Panc1 (cell line): ENCODE measurements at regions not wholly inside any gene's neighbourhood (a gene's known extent, or its start where the extent isn't known, plus 50 kb on each side); places are given as distances from the start of the nearest gene placed in this dataset.

Experiments
- CTCF ChIP-seq: fragments of 450-650 bp; IDR thresholded peaks from 2 replicates; pipeline ENCODE4 v1.5.1; 2017; ENCODE audit warnings: mild to moderate bottlenecking
- POLR2AphosphoS5 ChIP-seq: IDR thresholded peaks from 2 replicates; pipeline ENCODE4 v1.6.1; 2012; ENCODE audit warnings: mild to moderate bottlenecking, low read depth, low read length, moderate library complexity
- REST ChIP-seq, 2 experiments: IDR thresholded peaks; 2 replicates each; pipeline ENCODE4 v1.6.1; 2011 to 2012; ENCODE audit warnings: low read depth in 2 of 2, control low read depth in 1 of 2, low read length in 1 of 2, mild to moderate bottlenecking in 1 of 2, moderate library complexity in 1 of 2; ENCODE audit not compliant: insufficient read depth in 1 of 2
- SIN3A ChIP-seq: IDR thresholded peaks from 2 replicates; pipeline ENCODE4 v1.6.1; 2012; ENCODE audit warnings: low read depth, mild to moderate bottlenecking, low read length, moderate library complexity, borderline replicate concordance; ENCODE audit not compliant: insufficient read depth

GRCh38 chr16:52379551-52379950, 167.4 kb downstream of the TOX3 start:
- no peak for TF ChIP-seq SIN3A
- no peak for TF ChIP-seq CTCF
- no peak for TF ChIP-seq POLR2AphosphoS5
- no peak for TF ChIP-seq REST (IDR thresholded peaks at IDR 0.05; ENCODE audit: insufficient read depth in 1 of 2, low read depth in 2 of 2, low read length in 1 of 2)
